ENCODE measurements at regions not wholly inside any gene's neighbourhood (a gene's known extent, or its start where the extent isn't known, plus 50 kb on each side); places are given as distances from the start of the nearest gene placed in this dataset.

DNA sequence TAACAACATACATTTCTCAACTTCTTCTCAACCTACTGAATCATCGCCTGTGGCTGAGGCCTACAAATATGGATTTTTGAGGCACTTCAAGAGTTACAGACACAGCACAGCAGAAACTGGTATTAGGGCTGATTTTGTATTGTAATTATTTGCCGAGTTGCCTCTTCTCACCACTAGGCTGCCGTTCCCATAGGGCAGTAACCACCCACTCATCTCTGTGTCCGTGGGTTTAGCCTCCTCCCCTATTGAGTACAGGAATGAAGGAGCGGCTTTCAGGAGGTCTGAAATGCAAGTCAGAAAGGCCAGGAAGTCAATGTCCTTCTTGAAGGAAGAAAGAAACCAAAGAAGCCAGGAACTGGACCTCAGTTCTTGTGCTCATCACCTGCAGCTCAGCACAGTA is 220.8 kb downstream of the MTHFS start:
- TF ChIP-seq, protein P1, sequence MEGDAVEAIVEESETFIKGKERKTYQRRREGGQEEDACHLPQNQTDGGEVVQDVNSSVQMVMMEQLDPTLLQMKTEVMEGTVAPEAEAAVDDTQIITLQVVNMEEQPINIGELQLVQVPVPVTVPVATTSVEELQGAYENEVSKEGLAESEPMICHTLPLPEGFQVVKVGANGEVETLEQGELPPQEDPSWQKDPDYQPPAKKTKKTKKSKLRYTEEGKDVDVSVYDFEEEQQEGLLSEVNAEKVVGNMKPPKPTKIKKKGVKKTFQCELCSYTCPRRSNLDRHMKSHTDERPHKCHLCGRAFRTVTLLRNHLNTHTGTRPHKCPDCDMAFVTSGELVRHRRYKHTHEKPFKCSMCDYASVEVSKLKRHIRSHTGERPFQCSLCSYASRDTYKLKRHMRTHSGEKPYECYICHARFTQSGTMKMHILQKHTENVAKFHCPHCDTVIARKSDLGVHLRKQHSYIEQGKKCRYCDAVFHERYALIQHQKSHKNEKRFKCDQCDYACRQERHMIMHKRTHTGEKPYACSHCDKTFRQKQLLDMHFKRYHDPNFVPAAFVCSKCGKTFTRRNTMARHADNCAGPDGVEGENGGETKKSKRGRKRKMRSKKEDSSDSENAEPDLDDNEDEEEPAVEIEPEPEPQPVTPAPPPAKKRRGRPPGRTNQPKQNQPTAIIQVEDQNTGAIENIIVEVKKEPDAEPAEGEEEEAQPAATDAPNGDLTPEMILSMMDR (IDR thresholded peaks at IDR 0.05; ENCODE audit: unreplicated experiment), result no peak
- Mint-ChIP-seq H3K9me3 (ENCODE audit: low read depth, unreplicated experiment) (no peaks in the 10 kb centered on the region), H3K27ac (ENCODE audit: unreplicated experiment) (no peak overlapping the region), H3K4me3 (ENCODE audit: low read depth, unreplicated experiment) (no peak overlapping the region), H3K4me1 (ENCODE audit: low read depth, unreplicated experiment) (peaks cover 19% of the 10 kb centered on the region), H3K27me3 (ENCODE audit: unreplicated experiment) (peaks cover 23% of the 10 kb centered on the region), H3K36me3 (ENCODE audit: insufficient read depth, unreplicated experiment) (no peaks in the 10 kb centered on the region)
- no TSS peak for BruUV-seq (replicated peaks)
- CTCF ChIA-PET, result interaction anchor here (0.5 kb wide), 1 partner anchor 680 kb away, joined by 3 read pairs; no protein-coding TSS in a partner anchor
- no peak for DNase-seq
- intact Hi-C loops (cut with micrococcal nuclease; ENCODE audit: unreplicated experiment), result no loop called here

DNA sequence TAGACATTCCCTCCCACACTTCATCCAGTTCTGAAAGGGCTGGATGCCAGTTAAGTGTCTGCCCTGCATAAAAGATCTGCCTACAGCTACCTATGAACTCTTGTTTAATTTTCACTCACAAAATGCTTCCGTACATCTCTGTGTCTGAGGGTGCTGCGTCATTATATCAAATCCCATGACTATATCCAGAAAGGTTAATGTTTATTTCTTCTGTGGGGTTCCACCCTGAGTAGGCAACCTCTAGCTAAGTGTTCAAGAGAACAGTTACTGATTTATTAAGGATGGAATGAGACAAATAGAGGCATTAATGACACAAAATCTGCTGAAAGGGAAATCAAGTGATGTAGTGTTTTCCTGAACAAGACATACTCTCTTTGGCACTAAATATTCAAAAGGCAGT is 220.2 kb downstream of the MTHFS start:
- DNase-seq, result no peak
- BruUV-seq (replicated peaks), result no TSS peak
- H3K4me3 Mint-ChIP-seq (ENCODE audit: low read depth, unreplicated experiment), result no peak overlapping the region
- no peak overlapping the region for H3K27ac Mint-ChIP-seq (ENCODE audit: unreplicated experiment)
- no peaks in the 10 kb centered on the region for H3K9me3 Mint-ChIP-seq (ENCODE audit: low read depth, unreplicated experiment)
- CTCF ChIA-PET, result interaction anchor here (0.5 kb wide), 1 partner anchor 679 kb away, joined by 3 read pairs; no protein-coding TSS in a partner anchor
- H3K4me1 Mint-ChIP-seq (ENCODE audit: low read depth, unreplicated experiment), result peaks cover 21% of the 10 kb centered on the region
- H3K27me3 Mint-ChIP-seq (ENCODE audit: unreplicated experiment), result peaks cover 23% of the 10 kb centered on the region
- intact Hi-C loops (cut with micrococcal nuclease; ENCODE audit: unreplicated experiment), result no loop called here
- TF ChIP-seq, protein P1 (IDR thresholded peaks at IDR 0.05; ENCODE audit: unreplicated experiment), result no peak
- no peaks in the 10 kb centered on the region for H3K36me3 Mint-ChIP-seq (ENCODE audit: insufficient read depth, unreplicated experiment)

DNA sequence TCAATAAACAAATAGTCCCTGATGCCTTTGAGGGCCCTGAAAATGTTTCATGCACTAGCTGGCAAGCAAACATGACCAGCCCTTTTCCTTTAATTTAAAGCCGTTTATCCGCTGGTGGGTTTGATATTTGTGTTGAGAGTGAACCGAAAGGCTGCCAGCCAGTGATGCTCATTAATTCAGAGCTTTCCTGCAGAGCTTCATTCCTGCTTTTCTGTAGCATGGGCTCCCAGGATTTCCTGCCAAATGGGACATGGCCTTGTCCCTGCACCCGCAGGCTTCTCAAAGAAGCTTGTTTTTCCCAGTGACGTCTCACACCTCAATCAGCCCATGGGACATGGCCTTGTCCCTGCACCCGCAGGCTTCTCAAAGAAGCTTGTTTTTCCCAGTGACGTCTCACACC is 219.6 kb downstream of the MTHFS start:
- no TSS peak for BruUV-seq (replicated peaks)

DNA sequence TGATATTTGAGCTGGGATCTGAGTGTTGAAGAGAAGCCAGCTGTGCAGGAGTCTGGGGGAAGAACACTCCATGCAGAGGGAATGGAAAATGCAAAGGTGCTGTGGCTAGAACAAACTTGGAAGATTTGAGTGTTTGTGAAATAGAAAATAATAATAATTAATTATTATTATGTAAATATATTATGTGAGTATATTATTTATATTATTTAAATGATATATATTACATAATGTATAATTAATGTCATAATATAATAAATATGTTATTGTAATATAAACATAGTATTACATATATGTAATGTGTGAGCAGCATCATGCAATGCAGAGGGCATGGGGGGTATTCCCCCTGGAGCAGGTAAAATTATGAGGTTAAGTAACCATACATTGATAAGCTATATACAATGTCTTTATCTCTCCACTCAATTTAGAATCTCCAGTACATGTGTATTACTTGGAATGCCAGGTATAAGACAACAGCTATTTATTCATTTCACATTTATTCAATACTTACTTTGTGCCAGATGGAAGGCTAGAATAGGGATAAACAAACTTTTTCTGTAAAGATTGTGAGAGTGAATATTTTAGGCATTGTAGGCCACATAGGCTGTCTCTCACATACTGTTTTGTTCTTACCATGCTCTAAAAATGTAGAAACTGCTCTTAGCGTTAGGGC is 218.6 kb downstream of the MTHFS start:
- H3K9me3 Mint-ChIP-seq (ENCODE audit: low read depth, unreplicated experiment), result no peaks in the 10 kb centered on the region
- CTCF ChIA-PET, result no interaction called here

More for the DNA sequence above, 219.6 kb downstream of the MTHFS start:
- CTCF ChIA-PET, result no interaction called here
- Mint-ChIP-seq H3K4me3 (ENCODE audit: low read depth, unreplicated experiment) (no peak overlapping the region), H3K27ac (ENCODE audit: unreplicated experiment) (no peak overlapping the region), H3K27me3 (ENCODE audit: unreplicated experiment) (peaks cover 23% of the 10 kb centered on the region), H3K36me3 (ENCODE audit: insufficient read depth, unreplicated experiment) (no peaks in the 10 kb centered on the region), H3K9me3 (ENCODE audit: low read depth, unreplicated experiment) (no peaks in the 10 kb centered on the region), H3K4me1 (ENCODE audit: low read depth, unreplicated experiment) (peaks cover 25% of the 10 kb centered on the region)
- intact Hi-C loops (cut with micrococcal nuclease; ENCODE audit: unreplicated experiment), result no loop called here
- TF ChIP-seq, protein P1 (IDR thresholded peaks at IDR 0.05; ENCODE audit: unreplicated experiment), result no peak
- no peak for DNase-seq

More for the DNA sequence above, 218.6 kb downstream of the MTHFS start:
- Mint-ChIP-seq H3K4me3 (ENCODE audit: low read depth, unreplicated experiment) (no peak overlapping the region), H3K4me1 (ENCODE audit: low read depth, unreplicated experiment) (peaks cover 31% of the 10 kb centered on the region), H3K27ac (ENCODE audit: unreplicated experiment) (no peak overlapping the region), H3K36me3 (ENCODE audit: insufficient read depth, unreplicated experiment) (no peaks in the 10 kb centered on the region), H3K27me3 (ENCODE audit: unreplicated experiment) (peaks cover 23% of the 10 kb centered on the region)
- BruUV-seq (replicated peaks), result no TSS peak
- TF ChIP-seq, protein P1 (IDR thresholded peaks at IDR 0.05; ENCODE audit: unreplicated experiment), result no peak
- DNase-seq, result no peak
- intact Hi-C loops (cut with micrococcal nuclease; ENCODE audit: unreplicated experiment), result no loop called here
